HL-60 (cell line): ENCODE measurements at regions not wholly inside any gene's neighbourhood (a gene's known extent, or its start where the extent isn't known, plus 50 kb on each side); places are given as distances from the start of the nearest gene placed in this dataset.

Experiments
- DNase-seq, 2 experiments: peaks; one replicate each; pipeline ENCODE4 v3.0.0-alpha.2; 2010 to 2020; ENCODE audit warnings: low read depth in 1 of 2, low spot score in 1 of 2
- H3K27ac ChIP-seq: fragments of 250-450 bp; sonication (Bioruptor Pico); replicated peaks from 2 replicates; pipeline ENCODE4 v1.5.1; 2020; ENCODE audit warnings: mild to moderate bottlenecking, moderate library complexity
- H3K27me3 ChIP-seq: fragments of 250-450 bp; sonication (Bioruptor Pico); 2 replicates; pipeline ENCODE4 v1.5.1; 2021; ENCODE audit warnings: mild to moderate bottlenecking, moderate library complexity; ENCODE audit not compliant: insufficient read depth, poor library complexity, severe bottlenecking
- H3K4me3 ChIP-seq: replicated peaks from 2 replicates; pipeline ENCODE4 v1.5.1; 2011; ENCODE audit warnings: mild to moderate bottlenecking, control low read depth, low read length; ENCODE audit not compliant: insufficient read depth
- CTCF ChIP-seq: IDR thresholded peaks from one replicate; pipeline ENCODE4 v1.5.1; 2011; ENCODE audit warnings: low read length, control low read depth, inconsistent platforms; ENCODE audit not compliant: insufficient read depth
- GABPA ChIP-seq: IDR thresholded peaks from 2 replicates; pipeline ENCODE4 v1.6.1; 2012; ENCODE audit warnings: low read depth
- POLR2AphosphoS5 ChIP-seq: IDR thresholded peaks from 2 replicates; pipeline ENCODE4 v1.6.1; 2012; ENCODE audit warnings: low read depth
- REST ChIP-seq: IDR thresholded peaks from 2 replicates; pipeline ENCODE4 v1.6.1; 2012; ENCODE audit warnings: low read depth; ENCODE audit not compliant: insufficient replicate concordance
- SPI1 ChIP-seq: IDR thresholded peaks from 2 replicates; pipeline ENCODE4 v1.6.1; 2012; ENCODE audit warnings: low read depth, mild to moderate bottlenecking, borderline replicate concordance

- no peak for TF ChIP-seq POLR2AphosphoS5
- no peak for TF ChIP-seq REST
- no peak for TF ChIP-seq CTCF
- TF ChIP-seq SPI1 = no peak
- no peak for TF ChIP-seq GABPA
- Histone ChIP-seq H3K27ac (no peak overlapping the region), H3K4me3 (no peak overlapping the region), H3K27me3 (no peaks in the 10 kb centered on the region)
- no peak for DNase-seq
Measured at GRCh38 chr5:117888688-117889087, 1099.7 kb downstream of the DTWD2 start.

- H3K27ac ChIP-seq = no peak overlapping the region
Measured at GRCh38 chr5:117881426-117882230, 1106.7 kb downstream of the DTWD2 start.

GRCh38 chr5:117880932-117881331 lies 1107.4 kb downstream of the DTWD2 start:
- TF ChIP-seq GABPA (no peak), REST (no peak), CTCF (no peak)
- Histone ChIP-seq H3K27me3 (no peaks in the 10 kb centered on the region), H3K4me3 (no peak overlapping the region), H3K27ac (no peak overlapping the region)
- DNase-seq = no peak

More at GRCh38 chr5:117881426-117882230, 1106.7 kb downstream of the DTWD2 start:
- no peak overlapping the region for H3K4me3 ChIP-seq
- no peaks in the 10 kb centered on the region for H3K27me3 ChIP-seq
- DNase-seq = no peak
- TF ChIP-seq CTCF (no peak), POLR2AphosphoS5 (no peak)

- H3K27ac ChIP-seq = no peak overlapping the region
- no peak overlapping the region for H3K4me3 ChIP-seq
- H3K27me3 ChIP-seq = no peaks in the 10 kb centered on the region
- DNase-seq = no peak
- TF ChIP-seq REST = no peak
- TF ChIP-seq CTCF = no peak
- TF ChIP-seq GABPA = no peak
- no peak for TF ChIP-seq POLR2AphosphoS5
- no peak for TF ChIP-seq SPI1
Measured at GRCh38 chr5:117877731-117878130, 1110.6 kb downstream of the DTWD2 start.
